ENCODE measurements at regions not wholly inside any gene's neighbourhood (a gene's known extent, or its start where the extent isn't known, plus 50 kb on each side); places are given as distances from the start of the nearest gene placed in this dataset.

GRCh38 chr12:42815068-42815467, 225.5 kb upstream of the PRICKLE1 start:
- H3K36me3 Mint-ChIP-seq, result no peaks in the 10 kb centered on the region
- no peak overlapping the region for H3K4me3 ChIP-seq (ENCODE audit: low read length in 2 of 2)
- DNase-seq, result no peak
- CTCF ChIA-PET (ENCODE audit: partially characterized antibody), result no interaction called here
- H3K9me3 ChIP-seq (ENCODE audit: control insufficient read depth in 1 of 2, low read length in 2 of 2), result no peaks in the 10 kb centered on the region
- H3K27ac Mint-ChIP-seq, result no peak overlapping the region
- H3K4me3 Mint-ChIP-seq, result no peak overlapping the region
- H3K36me3 ChIP-seq (ENCODE audit: insufficient read depth, low read length), result no peaks in the 10 kb centered on the region
- no peaks in the 10 kb centered on the region for H3K4me1 ChIP-seq (ENCODE audit: insufficient read depth, low read length)
- intact Hi-C loops (cut with micrococcal nuclease), result no loop called here
- peaks cover 0 to 5% (median 0%) of the 10 kb centered on the region in 8 donors for H3K9me3 Mint-ChIP-seq
- H3K27ac ChIP-seq (ENCODE audit: low read depth, low read length), result no peak overlapping the region
- H3K27me3 ChIP-seq (ENCODE audit: insufficient read depth, low read length), result no peaks in the 10 kb centered on the region
- POLR2A ChIA-PET (ENCODE audit: partially characterized antibody), result no interaction called here
- no peaks in the 10 kb centered on the region for H3K27me3 Mint-ChIP-seq
- no peaks in the 10 kb centered on the region for H3K4me1 Mint-ChIP-seq

DNA sequence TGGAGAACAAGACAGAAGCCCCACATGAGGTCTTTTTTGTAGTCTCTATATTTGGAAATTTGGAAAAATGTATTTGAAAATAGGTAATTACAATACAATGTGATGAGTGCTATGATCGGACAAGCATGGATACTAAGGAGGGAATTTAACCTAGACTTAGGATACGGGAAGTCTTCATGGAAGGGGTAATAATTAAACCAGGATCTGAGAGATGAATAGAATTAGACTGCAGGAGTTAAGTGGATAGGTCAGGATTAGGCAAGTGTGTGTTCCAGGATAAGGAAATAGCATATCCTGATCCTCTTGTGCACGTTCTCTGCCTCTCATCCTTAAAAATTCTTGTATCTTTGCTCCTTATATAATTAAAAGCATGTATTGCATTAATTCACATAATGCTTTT, 223.3 kb upstream of the PRICKLE1 start:
- Mint-ChIP-seq H3K36me3 (no peaks in the 10 kb centered on the region), H3K4me3 (no peak overlapping the region), H3K4me1 (no peaks in the 10 kb centered on the region), H3K27ac (no peak overlapping the region), H3K27me3 (no peaks in the 10 kb centered on the region), H3K9me3 (peaks cover 0 to 8% (median 0%) of the 10 kb centered on the region in 8 donors)
- Histone ChIP-seq H3K9me3 (ENCODE audit: control insufficient read depth in 1 of 2, low read length in 2 of 2) (no peaks in the 10 kb centered on the region), H3K36me3 (ENCODE audit: insufficient read depth, low read length) (no peaks in the 10 kb centered on the region), H3K27ac (ENCODE audit: low read depth, low read length) (no peak overlapping the region), H3K4me3 (ENCODE audit: low read length in 2 of 2) (no peak overlapping the region), H3K27me3 (ENCODE audit: insufficient read depth, low read length) (no peaks in the 10 kb centered on the region), H3K4me1 (ENCODE audit: insufficient read depth, low read length) (no peaks in the 10 kb centered on the region)
- DNase-seq, result no peak
- intact Hi-C loops (cut with micrococcal nuclease), result no loop called here
- ChIA-PET POLR2A (ENCODE audit: partially characterized antibody) (no interaction called here), CTCF (ENCODE audit: partially characterized antibody) (no interaction called here)

DNA sequence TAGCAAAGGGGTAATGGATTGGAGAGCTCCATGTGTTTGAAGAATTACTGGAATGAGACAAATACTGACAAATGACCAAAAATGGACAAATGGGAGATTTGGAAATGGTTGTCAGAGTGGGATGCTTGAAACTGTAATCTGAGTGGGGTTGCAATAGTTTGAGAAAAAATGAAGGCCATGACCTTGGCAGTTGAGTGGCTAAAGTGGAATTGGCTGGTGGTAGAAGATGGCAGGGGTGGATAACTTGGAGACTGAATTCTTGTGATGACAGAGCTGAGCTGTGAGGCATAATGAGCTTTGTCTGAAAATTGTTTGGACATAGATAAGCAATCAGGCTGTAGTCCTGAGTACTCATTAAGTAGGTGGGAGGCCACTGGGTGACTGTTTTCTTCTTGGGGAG, 222.5 kb upstream of the PRICKLE1 start:
- H3K4me1 Mint-ChIP-seq, result no peaks in the 10 kb centered on the region
- no peaks in the 10 kb centered on the region for H3K27me3 Mint-ChIP-seq
- H3K9me3 Mint-ChIP-seq, result peaks cover 0 to 7% (median 0%) of the 10 kb centered on the region in 8 donors
- no peaks in the 10 kb centered on the region for H3K36me3 Mint-ChIP-seq
- Histone ChIP-seq H3K9me3 (ENCODE audit: control insufficient read depth in 1 of 2, low read length in 2 of 2) (no peaks in the 10 kb centered on the region), H3K36me3 (ENCODE audit: insufficient read depth, low read length) (no peaks in the 10 kb centered on the region), H3K27me3 (ENCODE audit: insufficient read depth, low read length) (no peaks in the 10 kb centered on the region), H3K4me3 (ENCODE audit: low read length in 2 of 2) (no peak overlapping the region), H3K4me1 (ENCODE audit: insufficient read depth, low read length) (no peaks in the 10 kb centered on the region), H3K27ac (ENCODE audit: low read depth, low read length) (no peak overlapping the region)
- intact Hi-C loops (cut with micrococcal nuclease), result no loop called here
- POLR2A ChIA-PET (ENCODE audit: partially characterized antibody), result no interaction called here
- H3K27ac Mint-ChIP-seq, result no peak overlapping the region
- no peak for DNase-seq
- CTCF ChIA-PET (ENCODE audit: partially characterized antibody), result no interaction called here
- H3K4me3 Mint-ChIP-seq, result no peak overlapping the region

- Histone ChIP-seq H3K9me3 (ENCODE audit: control insufficient read depth in 1 of 2, low read length in 2 of 2) (no peaks in the 10 kb centered on the region), H3K27me3 (ENCODE audit: insufficient read depth, low read length) (no peaks in the 10 kb centered on the region), H3K4me3 (ENCODE audit: low read length in 2 of 2) (no peak overlapping the region), H3K36me3 (ENCODE audit: insufficient read depth, low read length) (no peaks in the 10 kb centered on the region), H3K4me1 (ENCODE audit: insufficient read depth, low read length) (no peaks in the 10 kb centered on the region), H3K27ac (ENCODE audit: low read depth, low read length) (no peak overlapping the region)
- DNase-seq, result no peak
- ChIA-PET CTCF (ENCODE audit: partially characterized antibody) (no interaction called here), POLR2A (ENCODE audit: partially characterized antibody) (no interaction called here)
- H3K9me3 Mint-ChIP-seq, result peaks cover 0 to 7% (median 0%) of the 10 kb centered on the region in 8 donors
- no peaks in the 10 kb centered on the region for H3K27me3 Mint-ChIP-seq
- intact Hi-C loops (cut with micrococcal nuclease), result no loop called here
- H3K27ac Mint-ChIP-seq, result no peak overlapping the region
- no peaks in the 10 kb centered on the region for H3K4me1 Mint-ChIP-seq
- H3K4me3 Mint-ChIP-seq, result no peak overlapping the region
- no peaks in the 10 kb centered on the region for H3K36me3 Mint-ChIP-seq
Observed at GRCh38 chr12:42810006-42810405, 220.5 kb upstream of the PRICKLE1 start.

DNA sequence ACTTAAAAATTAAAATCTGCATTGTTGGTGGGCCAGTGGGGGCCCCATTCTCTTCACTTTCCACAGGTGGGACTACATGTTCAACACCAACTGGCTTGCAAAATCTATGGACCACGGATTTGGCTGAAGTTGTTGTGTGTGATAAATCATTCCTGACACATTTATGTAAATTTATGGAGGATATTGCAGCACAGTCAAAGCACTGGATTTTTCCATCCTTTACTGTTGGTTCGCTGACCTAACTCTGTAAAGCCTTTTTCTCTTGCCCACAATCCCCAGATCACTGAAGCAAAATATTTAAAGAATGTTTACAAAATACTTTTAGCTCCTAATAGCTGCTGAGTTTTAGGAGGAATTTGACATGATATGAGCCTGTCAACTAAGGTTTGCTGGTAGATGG, 219.7 kb upstream of the PRICKLE1 start:
- H3K4me3 ChIP-seq (ENCODE audit: low read length in 2 of 2), result no peak overlapping the region
- H3K4me3 Mint-ChIP-seq, result no peak overlapping the region
- no peak for DNase-seq
- H3K9me3 ChIP-seq (ENCODE audit: control insufficient read depth in 1 of 2, low read length in 2 of 2), result no peaks in the 10 kb centered on the region
- no peak overlapping the region for H3K27ac Mint-ChIP-seq
- H3K27me3 ChIP-seq (ENCODE audit: insufficient read depth, low read length), result no peaks in the 10 kb centered on the region
- H3K4me1 Mint-ChIP-seq, result no peaks in the 10 kb centered on the region
- no peaks in the 10 kb centered on the region for H3K4me1 ChIP-seq (ENCODE audit: insufficient read depth, low read length)
- ChIA-PET CTCF (ENCODE audit: partially characterized antibody) (no interaction called here), POLR2A (ENCODE audit: partially characterized antibody) (no interaction called here)
- no peaks in the 10 kb centered on the region for H3K36me3 ChIP-seq (ENCODE audit: insufficient read depth, low read length)
- intact Hi-C loops (cut with micrococcal nuclease), result no loop called here
- no peaks in the 10 kb centered on the region for H3K36me3 Mint-ChIP-seq
- H3K27me3 Mint-ChIP-seq, result no peaks in the 10 kb centered on the region
- peaks cover 0 to 7% (median 0%) of the 10 kb centered on the region in 8 donors for H3K9me3 Mint-ChIP-seq
- no peak overlapping the region for H3K27ac ChIP-seq (ENCODE audit: low read depth, low read length)

- H3K9me3 Mint-ChIP-seq, result peaks cover 0 to 7% (median 0%) of the 10 kb centered on the region in 8 donors
- intact Hi-C loops (cut with micrococcal nuclease), result no loop called here
- no peaks in the 10 kb centered on the region for H3K4me1 ChIP-seq (ENCODE audit: insufficient read depth, low read length)
- no peak overlapping the region for H3K27ac ChIP-seq (ENCODE audit: low read depth, low read length)
- no peaks in the 10 kb centered on the region for H3K36me3 Mint-ChIP-seq
- no peaks in the 10 kb centered on the region for H3K4me1 Mint-ChIP-seq
- no peak overlapping the region for H3K27ac Mint-ChIP-seq
- H3K9me3 ChIP-seq (ENCODE audit: control insufficient read depth in 1 of 2, low read length in 2 of 2), result no peaks in the 10 kb centered on the region
- no peaks in the 10 kb centered on the region for H3K36me3 ChIP-seq (ENCODE audit: insufficient read depth, low read length)
- H3K27me3 Mint-ChIP-seq, result no peaks in the 10 kb centered on the region
- POLR2A ChIA-PET (ENCODE audit: partially characterized antibody), result no interaction called here
- CTCF ChIA-PET (ENCODE audit: partially characterized antibody), result no interaction called here
- no peak overlapping the region for H3K4me3 Mint-ChIP-seq
- no peaks in the 10 kb centered on the region for H3K27me3 ChIP-seq (ENCODE audit: insufficient read depth, low read length)
- H3K4me3 ChIP-seq (ENCODE audit: low read length in 2 of 2), result no peak overlapping the region
- no peak for DNase-seq
Observed at GRCh38 chr12:42807766-42808165, 218.2 kb upstream of the PRICKLE1 start.

- CTCF ChIA-PET (ENCODE audit: partially characterized antibody), result no interaction called here
- H3K4me1 Mint-ChIP-seq, result no peaks in the 10 kb centered on the region
- H3K27ac ChIP-seq (ENCODE audit: low read depth, low read length), result no peak overlapping the region
- no peak for DNase-seq
- no peaks in the 10 kb centered on the region for H3K27me3 Mint-ChIP-seq
- no peaks in the 10 kb centered on the region for H3K27me3 ChIP-seq (ENCODE audit: insufficient read depth, low read length)
- no peak overlapping the region for H3K27ac Mint-ChIP-seq
- no peak overlapping the region for H3K4me3 ChIP-seq (ENCODE audit: low read length in 2 of 2)
- POLR2A ChIA-PET (ENCODE audit: partially characterized antibody), result no interaction called here
- H3K9me3 Mint-ChIP-seq, result peaks cover 0 to 9% (median 0%) of the 10 kb centered on the region in 8 donors
- H3K9me3 ChIP-seq (ENCODE audit: control insufficient read depth in 1 of 2, low read length in 2 of 2), result no peaks in the 10 kb centered on the region
- H3K36me3 ChIP-seq (ENCODE audit: insufficient read depth, low read length), result no peaks in the 10 kb centered on the region
- no peaks in the 10 kb centered on the region for H3K36me3 Mint-ChIP-seq
- intact Hi-C loops (cut with micrococcal nuclease), result no loop called here
- no peak overlapping the region for H3K4me3 Mint-ChIP-seq
- no peaks in the 10 kb centered on the region for H3K4me1 ChIP-seq (ENCODE audit: insufficient read depth, low read length)
Observed at GRCh38 chr12:42807251-42807650, 217.7 kb upstream of the PRICKLE1 start.

DNA sequence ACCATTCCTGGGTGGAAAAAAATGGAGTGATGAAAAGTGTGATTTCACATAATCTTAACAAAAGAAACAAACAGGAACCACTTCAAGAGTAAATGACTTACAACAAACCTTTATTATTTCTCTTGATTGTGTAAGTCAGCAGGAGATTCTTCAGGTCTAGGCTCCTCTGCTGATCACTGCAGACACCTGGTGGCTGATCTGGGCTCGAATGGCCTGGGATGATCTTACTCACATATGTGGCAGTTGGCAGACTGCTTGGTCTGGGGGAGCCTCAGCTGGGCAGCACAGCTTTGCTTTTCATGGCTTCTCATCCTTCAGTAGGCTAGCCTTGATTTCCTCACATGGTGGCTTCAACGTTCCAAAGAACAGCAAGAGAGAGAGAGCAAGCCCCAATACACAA, 215.4 kb upstream of the PRICKLE1 start:
- H3K4me3 ChIP-seq (ENCODE audit: low read length in 2 of 2), result no peak overlapping the region
- Mint-ChIP-seq H3K4me1 (no peaks in the 10 kb centered on the region), H3K27ac (no peak overlapping the region), H3K36me3 (no peaks in the 10 kb centered on the region), H3K4me3 (no peak overlapping the region), H3K9me3 (peaks cover 0 to 7% (median 0%) of the 10 kb centered on the region in 8 donors), H3K27me3 (no peaks in the 10 kb centered on the region)
- H3K27ac ChIP-seq (ENCODE audit: low read depth, low read length), result no peak overlapping the region
- ChIA-PET POLR2A (ENCODE audit: partially characterized antibody) (no interaction called here), CTCF (ENCODE audit: partially characterized antibody) (no interaction called here)
- intact Hi-C loops (cut with micrococcal nuclease), result no loop called here
- no peaks in the 10 kb centered on the region for H3K36me3 ChIP-seq (ENCODE audit: insufficient read depth, low read length)
- no peaks in the 10 kb centered on the region for H3K4me1 ChIP-seq (ENCODE audit: insufficient read depth, low read length)
- no peaks in the 10 kb centered on the region for H3K27me3 ChIP-seq (ENCODE audit: insufficient read depth, low read length)
- no peak for DNase-seq
- no peaks in the 10 kb centered on the region for H3K9me3 ChIP-seq (ENCODE audit: control insufficient read depth in 1 of 2, low read length in 2 of 2)

All from CD4-positive, alpha-beta memory T cell (primary cell).